ENCODE measurements at regions not wholly inside any gene's neighbourhood (a gene's known extent, or its start where the extent isn't known, plus 50 kb on each side); places are given as distances from the start of the nearest gene placed in this dataset.

DNA sequence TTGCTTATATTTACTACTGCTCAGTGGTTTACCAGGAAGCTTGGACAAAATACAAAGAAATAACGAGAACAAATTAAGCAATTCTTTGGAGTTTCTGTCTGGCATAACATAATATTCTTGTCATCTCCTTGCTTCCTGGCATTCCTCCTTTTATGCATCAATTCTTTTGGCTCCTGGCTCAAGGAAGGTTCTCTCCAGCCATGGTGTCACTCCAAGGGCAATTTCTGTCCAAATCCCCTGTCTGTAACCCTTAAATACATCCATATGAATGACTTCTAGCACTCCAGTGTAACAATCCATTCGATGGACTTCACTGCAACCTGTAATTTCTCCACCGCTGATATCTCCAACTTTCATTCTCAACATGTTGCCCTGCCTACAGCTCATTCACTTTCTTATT lies 617.7 kb upstream of the ANKRD30A start:
- TF ChIP-seq, protein P1, sequence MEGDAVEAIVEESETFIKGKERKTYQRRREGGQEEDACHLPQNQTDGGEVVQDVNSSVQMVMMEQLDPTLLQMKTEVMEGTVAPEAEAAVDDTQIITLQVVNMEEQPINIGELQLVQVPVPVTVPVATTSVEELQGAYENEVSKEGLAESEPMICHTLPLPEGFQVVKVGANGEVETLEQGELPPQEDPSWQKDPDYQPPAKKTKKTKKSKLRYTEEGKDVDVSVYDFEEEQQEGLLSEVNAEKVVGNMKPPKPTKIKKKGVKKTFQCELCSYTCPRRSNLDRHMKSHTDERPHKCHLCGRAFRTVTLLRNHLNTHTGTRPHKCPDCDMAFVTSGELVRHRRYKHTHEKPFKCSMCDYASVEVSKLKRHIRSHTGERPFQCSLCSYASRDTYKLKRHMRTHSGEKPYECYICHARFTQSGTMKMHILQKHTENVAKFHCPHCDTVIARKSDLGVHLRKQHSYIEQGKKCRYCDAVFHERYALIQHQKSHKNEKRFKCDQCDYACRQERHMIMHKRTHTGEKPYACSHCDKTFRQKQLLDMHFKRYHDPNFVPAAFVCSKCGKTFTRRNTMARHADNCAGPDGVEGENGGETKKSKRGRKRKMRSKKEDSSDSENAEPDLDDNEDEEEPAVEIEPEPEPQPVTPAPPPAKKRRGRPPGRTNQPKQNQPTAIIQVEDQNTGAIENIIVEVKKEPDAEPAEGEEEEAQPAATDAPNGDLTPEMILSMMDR (IDR thresholded peaks at IDR 0.05), result no peak
- TF ChIP-seq POLR2A (IDR thresholded peaks at IDR 0.05) (no peak), EP300 (IDR thresholded peaks at IDR 0.05) (no peak)
